Activated CD4-positive, alpha-beta T cell treated with anti-CD3 and anti-CD28 coated beads for 36 hours (primary cell): ENCODE measurements at regions not wholly inside any gene's neighbourhood (a gene's known extent, or its start where the extent isn't known, plus 50 kb on each side); places are given as distances from the start of the nearest gene placed in this dataset.
A peak's percentile ranks its signal among the peaks of the same experiment; 100 is the strongest.

Experiments used
- ATAC-seq: fragments of 200-7000 bp; cut with Tn5 transposase; one replicate; pipeline ENCODE4 v1.10.0; 2021; ENCODE audit warnings: mild to moderate bottlenecking, moderate library complexity
- CTCF ChIA-PET: fragments of 350-600 bp; sonication (Branson Sonifier 250); formaldehyde crosslinking; loops from one replicate; lab custom pipeline; 2021; ENCODE audit warnings: antibody characterized with exemption; lab: Charles Lee
- POLR2A ChIA-PET: fragments of 350-600 bp; sonication (Branson Sonifier 250); formaldehyde crosslinking; loops from one replicate; lab custom pipeline; 2021; ENCODE audit warnings: antibody characterized with exemption, inconsistent platforms; lab: Charles Lee
- DNase-seq: peaks from one replicate; pipeline ENCODE4 v3.0.0-alpha.2; 2020
- H3K27ac Mint-ChIP-seq: one replicate; pipeline ENCODE4 v1.8.0; 2021; ENCODE audit warnings: mixed read lengths
- H3K27me3 Mint-ChIP-seq: one replicate; pipeline ENCODE4 v1.8.0; 2021; ENCODE audit warnings: mixed read lengths
- H3K36me3 Mint-ChIP-seq: one replicate; pipeline ENCODE4 v1.8.0; 2021; ENCODE audit warnings: low read depth, mixed read lengths
- H3K4me1 Mint-ChIP-seq: one replicate; pipeline ENCODE4 v1.8.0; 2021; ENCODE audit warnings: mixed read lengths
- H3K4me3 Mint-ChIP-seq: one replicate; pipeline ENCODE4 v1.8.0; 2021; ENCODE audit warnings: mild to moderate bottlenecking, moderate library complexity, mixed read lengths
- H3K9me3 Mint-ChIP-seq: one replicate; pipeline ENCODE4 v1.8.0; 2021; ENCODE audit warnings: low read depth, mixed read lengths
- intact Hi-C, 2 experiments: fragments of 100-400 bp; cut with DNase I in 1 of 2; cut with micrococcal nuclease in 1 of 2; formaldehyde crosslinking; loops; one replicate each; pipeline versions ENCODE4 v1.14.2 to v1.15.1; 2022 to 2024; cut with DNase I, micrococcal nuclease

GRCh38 chrX:1778817-1779216 lies 164.0 kb downstream of the ASMT start:
- CTCF ChIA-PET = no interaction called here
- Mint-ChIP-seq H3K4me1 (no peaks in the 10 kb centered on the region), H3K27ac (no peak overlapping the region), H3K36me3 (no peaks in the 10 kb centered on the region), H3K4me3 (no peak overlapping the region), H3K9me3 (peaks cover 9% of the 10 kb centered on the region), H3K27me3 (no peaks in the 10 kb centered on the region)
- POLR2A ChIA-PET = no interaction called here
- intact Hi-C loops = no loop called here
- DNase-seq = no peak
- ATAC-seq = peak; percentile 33

- peaks cover 9% of the 10 kb centered on the region for H3K9me3 Mint-ChIP-seq
- ATAC-seq = no peak
- ChIA-PET CTCF (no interaction called here), POLR2A (no interaction called here)
- DNase-seq = no peak
- no peaks in the 10 kb centered on the region for H3K27me3 Mint-ChIP-seq
- no peak overlapping the region for H3K27ac Mint-ChIP-seq
- no peaks in the 10 kb centered on the region for H3K36me3 Mint-ChIP-seq
- H3K4me1 Mint-ChIP-seq = no peaks in the 10 kb centered on the region
- intact Hi-C loops = no loop called here
- no peak overlapping the region for H3K4me3 Mint-ChIP-seq
Measured at GRCh38 chrX:1779626-1780025, 164.8 kb downstream of the ASMT start.

GRCh38 chrX:1781766-1782165 lies 166.9 kb downstream of the ASMT start:
- Mint-ChIP-seq H3K27me3 (no peaks in the 10 kb centered on the region), H3K27ac (no peak overlapping the region), H3K36me3 (peaks cover 6% of the 10 kb centered on the region), H3K4me1 (no peaks in the 10 kb centered on the region), H3K9me3 (peaks cover 19% of the 10 kb centered on the region), H3K4me3 (no peak overlapping the region)
- ChIA-PET POLR2A (no interaction called here), CTCF (no interaction called here)
- ATAC-seq (no peak), DNase-seq (no peak)
- intact Hi-C loops = no loop called here

GRCh38 chrX:1784773-1785172 lies 169.9 kb downstream of the ASMT start:
- H3K4me3 Mint-ChIP-seq = no peak overlapping the region
- DNase-seq (no peak), ATAC-seq (no peak)
- H3K36me3 Mint-ChIP-seq = peaks cover 6% of the 10 kb centered on the region
- no peaks in the 10 kb centered on the region for H3K4me1 Mint-ChIP-seq
- peaks cover 19% of the 10 kb centered on the region for H3K9me3 Mint-ChIP-seq
- ChIA-PET CTCF (no interaction called here), POLR2A (no interaction called here)
- no peaks in the 10 kb centered on the region for H3K27me3 Mint-ChIP-seq
- no peak overlapping the region for H3K27ac Mint-ChIP-seq
- intact Hi-C loops = no loop called here

GRCh38 chrX:1788300-1788911 lies 173.5 kb downstream of the ASMT start:
- intact Hi-C loops = no loop called here
- no peak for ATAC-seq
- Mint-ChIP-seq H3K36me3 (peaks cover 6% of the 10 kb centered on the region), H3K27me3 (peaks cover 2% of the 10 kb centered on the region), H3K27ac (no peak overlapping the region), H3K9me3 (peaks cover 19% of the 10 kb centered on the region), H3K4me1 (no peaks in the 10 kb centered on the region), H3K4me3 (no peak overlapping the region)
- ChIA-PET POLR2A (no interaction called here), CTCF (no interaction called here)
- no peak for DNase-seq

GRCh38 chrX:1792636-1793035 lies 177.8 kb downstream of the ASMT start:
- Mint-ChIP-seq H3K9me3 (no peaks in the 10 kb centered on the region), H3K4me3 (no peak overlapping the region), H3K27me3 (peaks cover 2% of the 10 kb centered on the region), H3K4me1 (no peaks in the 10 kb centered on the region), H3K36me3 (no peaks in the 10 kb centered on the region), H3K27ac (no peak overlapping the region)
- POLR2A ChIA-PET = no interaction called here
- ATAC-seq (no peak), DNase-seq (no peak)
- intact Hi-C loops = no loop called here
- CTCF ChIA-PET = no interaction called here

GRCh38 chrX:1794586-1794985 lies 179.7 kb downstream of the ASMT start:
- ATAC-seq = no peak
- CTCF ChIA-PET = no interaction called here
- POLR2A ChIA-PET = no interaction called here

GRCh38 chrX:1802912-1803311 lies 188.1 kb downstream of the ASMT start:
- no peaks in the 10 kb centered on the region for H3K9me3 Mint-ChIP-seq
- H3K36me3 Mint-ChIP-seq = no peaks in the 10 kb centered on the region
- no peak for ATAC-seq
- H3K27me3 Mint-ChIP-seq = no peaks in the 10 kb centered on the region
- no peak for DNase-seq
- H3K4me3 Mint-ChIP-seq = no peak overlapping the region
- no peak overlapping the region for H3K27ac Mint-ChIP-seq
- POLR2A ChIA-PET = no interaction called here
- intact Hi-C loops = no loop called here
- no peaks in the 10 kb centered on the region for H3K4me1 Mint-ChIP-seq
- CTCF ChIA-PET = no interaction called here

More at GRCh38 chrX:1794586-1794985, 179.7 kb downstream of the ASMT start:
- intact Hi-C loops = no loop called here
- Mint-ChIP-seq H3K27me3 (peaks cover 2% of the 10 kb centered on the region), H3K27ac (no peak overlapping the region), H3K4me3 (no peak overlapping the region), H3K36me3 (no peaks in the 10 kb centered on the region), H3K9me3 (no peaks in the 10 kb centered on the region), H3K4me1 (no peaks in the 10 kb centered on the region)
- DNase-seq = no peak

GRCh38 chrX:1803741-1804140 lies 188.9 kb downstream of the ASMT start:
- Mint-ChIP-seq H3K27ac (no peak overlapping the region), H3K4me3 (no peak overlapping the region), H3K4me1 (no peaks in the 10 kb centered on the region), H3K27me3 (no peaks in the 10 kb centered on the region), H3K36me3 (no peaks in the 10 kb centered on the region), H3K9me3 (no peaks in the 10 kb centered on the region)
- DNase-seq (no peak), ATAC-seq (no peak)
- intact Hi-C loops = no loop called here
- CTCF ChIA-PET = no interaction called here
- POLR2A ChIA-PET = no interaction called here

- H3K9me3 Mint-ChIP-seq = no peaks in the 10 kb centered on the region
- no peak for ATAC-seq
- H3K36me3 Mint-ChIP-seq = no peaks in the 10 kb centered on the region
- H3K4me3 Mint-ChIP-seq = no peak overlapping the region
- no peak overlapping the region for H3K27ac Mint-ChIP-seq
- intact Hi-C loops = no loop called here
- H3K4me1 Mint-ChIP-seq = no peaks in the 10 kb centered on the region
- peaks cover 5% of the 10 kb centered on the region for H3K27me3 Mint-ChIP-seq
- no peak for DNase-seq
- ChIA-PET CTCF (no interaction called here), POLR2A (no interaction called here)
Measured at GRCh38 chrX:1807301-1807731, 192.5 kb downstream of the ASMT start.

- ChIA-PET POLR2A (no interaction called here), CTCF (no interaction called here)
- Mint-ChIP-seq H3K27ac (no peak overlapping the region), H3K4me1 (peaks cover 3% of the 10 kb centered on the region), H3K27me3 (peaks cover 7% of the 10 kb centered on the region), H3K36me3 (no peaks in the 10 kb centered on the region), H3K9me3 (no peaks in the 10 kb centered on the region), H3K4me3 (no peak overlapping the region)
- intact Hi-C loops = no loop called here
- no peak for ATAC-seq
- DNase-seq = no peak
Measured at GRCh38 chrX:1809581-1809980, 194.7 kb downstream of the ASMT start.

- peaks cover 7% of the 10 kb centered on the region for H3K27me3 Mint-ChIP-seq
- POLR2A ChIA-PET = no interaction called here
- no peak overlapping the region for H3K27ac Mint-ChIP-seq
- H3K9me3 Mint-ChIP-seq = no peaks in the 10 kb centered on the region
- H3K36me3 Mint-ChIP-seq = no peaks in the 10 kb centered on the region
- peaks cover 3% of the 10 kb centered on the region for H3K4me1 Mint-ChIP-seq
- no peak overlapping the region for H3K4me3 Mint-ChIP-seq
- intact Hi-C loops = no loop called here
- CTCF ChIA-PET = no interaction called here
- no peak for ATAC-seq
- DNase-seq = no peak
Measured at GRCh38 chrX:1813809-1814208, 198.9 kb downstream of the ASMT start.
